ENCODE measurements at regions not wholly inside any gene's neighbourhood (a gene's known extent, or its start where the extent isn't known, plus 50 kb on each side); places are given as distances from the start of the nearest gene placed in this dataset.
A peak's percentile ranks its signal among the peaks of the same experiment; 100 is the strongest.
"Not testable (repeated sequence)": the region's sequence is repeated elsewhere in the genome, so short reads cannot be mapped to it uniquely, and the experiment has no call there.

DNA sequence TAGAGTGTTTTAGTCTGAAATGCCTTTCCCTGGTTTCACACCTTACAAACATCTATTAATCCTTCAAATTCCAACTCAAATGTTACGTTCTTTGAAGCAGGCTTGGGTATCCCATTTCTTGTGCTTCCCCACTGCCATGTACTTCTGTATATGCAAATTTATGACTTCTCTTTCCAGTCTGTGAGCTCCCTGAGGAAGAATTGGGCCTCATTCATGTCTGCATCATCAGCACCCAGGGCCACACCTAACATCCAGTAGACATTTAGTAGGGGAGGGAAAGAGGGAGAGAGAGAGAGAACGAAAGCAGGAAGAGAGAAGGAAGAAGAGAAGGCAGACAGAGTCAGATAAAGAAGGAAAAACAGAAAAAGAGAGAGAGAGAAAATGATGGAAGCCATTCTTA is 53.3 kb upstream of the KY start:
- DNase-seq = no peak

GRCh38 chr3:134704556-134704955 is 53.7 kb upstream of the KY start:
- DNase-seq = no peak

DNA sequence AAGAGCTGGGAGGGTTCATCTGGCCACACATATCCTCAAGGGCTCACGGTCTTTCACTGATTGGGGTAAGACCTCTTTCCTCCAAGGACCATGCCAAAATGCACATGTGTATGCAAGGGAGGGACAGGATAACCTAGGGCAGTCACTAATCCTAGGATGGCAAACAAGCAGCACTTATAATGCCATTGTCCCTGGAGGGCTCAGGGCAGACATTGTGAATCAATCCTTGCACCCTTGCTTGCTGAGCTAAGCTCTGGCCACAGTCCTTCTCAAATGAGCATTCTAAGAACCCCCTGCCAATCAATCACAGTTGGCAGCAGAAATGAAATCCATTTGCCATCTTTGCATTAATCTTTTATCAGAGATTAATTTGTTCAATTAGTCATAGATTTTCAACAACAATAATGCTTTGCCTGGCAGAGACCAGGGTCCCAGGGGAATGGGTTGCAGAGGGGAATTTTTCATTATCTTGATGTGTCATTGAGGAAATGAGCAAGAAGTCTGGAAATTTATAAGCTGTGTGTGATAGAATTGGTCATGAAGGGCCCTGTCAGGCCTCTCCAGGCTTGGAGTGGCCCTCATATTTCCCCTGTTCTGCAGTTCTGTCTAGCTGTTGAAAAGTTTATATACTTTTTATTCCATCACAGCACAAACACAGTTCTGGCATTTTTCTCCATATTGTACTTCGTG is 57.2 kb upstream of the KY start:
- no peak for DNase-seq

- DNase-seq = no peak
Measured at GRCh38 chr3:134708671-134709070, 57.8 kb upstream of the KY start.

DNA sequence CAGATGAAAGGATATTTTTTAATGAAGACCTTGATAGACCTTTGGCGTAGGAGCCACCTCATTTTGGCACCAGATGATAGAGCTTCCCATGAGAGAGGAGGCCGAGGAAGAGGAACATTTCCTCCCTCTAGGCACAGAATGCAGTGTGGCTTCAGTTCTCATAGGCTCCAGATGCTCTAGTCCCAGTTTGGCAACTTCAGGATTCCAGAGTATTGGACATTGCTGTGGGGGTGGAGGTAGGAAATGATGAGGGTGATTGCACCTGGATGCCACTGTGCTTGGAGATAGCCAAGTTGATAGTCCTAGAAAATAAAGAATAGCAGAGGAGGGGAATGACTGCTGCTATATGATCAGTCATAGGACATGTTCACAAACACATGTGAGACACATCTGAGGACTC is 58.3 kb upstream of the KY start:
- DNase-seq = no peak

DNA sequence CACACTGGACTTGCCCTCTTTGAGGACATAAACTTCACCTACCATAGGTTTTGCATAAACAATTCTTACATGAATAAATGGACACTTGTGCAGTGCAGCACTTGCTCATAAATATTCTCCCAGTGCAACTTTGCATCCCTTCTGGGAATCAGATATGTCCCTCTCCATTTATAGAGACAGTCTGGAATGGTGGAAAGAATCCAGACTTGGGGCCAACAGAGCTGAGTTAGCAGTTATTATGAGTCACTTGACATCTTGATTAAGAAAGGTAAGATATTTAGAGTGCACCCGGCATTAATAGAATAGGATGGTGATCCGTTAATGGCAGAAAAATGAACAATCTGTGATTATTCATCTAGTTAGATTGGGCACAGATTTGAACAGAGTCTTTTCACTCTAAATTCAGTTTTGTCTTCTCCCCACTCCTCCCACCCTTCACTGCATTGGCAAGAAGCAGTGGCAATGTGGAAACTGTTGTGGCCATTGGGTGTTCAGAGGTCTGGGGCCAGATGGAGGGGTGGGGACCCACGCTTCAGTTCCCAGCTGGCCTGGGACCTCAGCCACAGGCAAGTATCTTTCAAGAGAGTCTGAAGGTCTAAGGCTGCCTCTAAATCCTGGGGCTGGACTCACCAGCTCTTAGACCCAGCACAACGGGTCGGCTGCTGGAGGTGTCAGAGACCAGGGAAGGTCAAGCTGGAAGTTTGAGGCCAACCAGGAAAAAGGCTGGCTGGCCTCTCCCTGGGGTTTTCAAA is 58.9 kb upstream of the KY start:
- DNase-seq = peak in 2 of 14 donors; percentile 15 to 33

GRCh38 chr3:134710313-134710680 is 59.5 kb upstream of the KY start:
- no peak for DNase-seq

DNA sequence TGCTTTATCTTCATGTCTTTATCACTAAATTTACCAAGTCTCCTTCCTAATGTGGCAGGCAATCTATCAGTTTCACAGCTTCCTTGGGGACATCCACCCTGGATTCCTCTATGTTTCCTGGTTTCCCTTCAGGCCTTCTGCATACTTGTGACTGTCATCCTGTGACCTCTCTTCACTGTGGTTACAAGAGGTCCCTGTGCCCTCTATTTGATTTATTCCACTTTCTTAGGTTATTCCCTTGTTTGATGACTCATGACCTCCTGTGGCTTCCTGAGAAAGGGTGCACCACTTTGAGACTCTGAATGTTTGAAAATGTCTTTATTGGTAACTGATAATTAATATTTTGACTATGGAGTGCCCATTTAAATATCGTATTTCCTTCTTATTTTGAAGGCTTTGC is 60.5 kb upstream of the KY start:
- DNase-seq = no peak

DNA sequence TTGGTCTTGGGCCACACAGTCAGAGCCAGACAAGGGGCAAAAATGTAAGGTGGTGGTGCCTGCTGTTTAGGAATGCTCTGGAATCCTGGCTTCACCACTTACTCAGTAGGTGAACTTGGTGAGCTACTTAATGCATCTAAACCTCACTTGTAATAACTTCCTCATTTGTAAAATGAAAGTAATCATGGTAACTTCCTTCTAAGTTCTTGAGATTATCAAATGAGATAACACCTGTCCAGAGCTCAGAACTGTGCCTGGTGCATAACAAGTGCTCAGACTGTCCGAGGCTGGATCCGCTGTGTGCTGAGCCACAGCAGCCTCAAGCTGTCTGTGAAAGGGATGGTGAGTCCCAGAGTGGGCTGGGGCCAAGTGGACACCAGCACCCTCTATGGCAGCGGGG is 62.8 kb upstream of the KY start:
- no peak for DNase-seq

DNA sequence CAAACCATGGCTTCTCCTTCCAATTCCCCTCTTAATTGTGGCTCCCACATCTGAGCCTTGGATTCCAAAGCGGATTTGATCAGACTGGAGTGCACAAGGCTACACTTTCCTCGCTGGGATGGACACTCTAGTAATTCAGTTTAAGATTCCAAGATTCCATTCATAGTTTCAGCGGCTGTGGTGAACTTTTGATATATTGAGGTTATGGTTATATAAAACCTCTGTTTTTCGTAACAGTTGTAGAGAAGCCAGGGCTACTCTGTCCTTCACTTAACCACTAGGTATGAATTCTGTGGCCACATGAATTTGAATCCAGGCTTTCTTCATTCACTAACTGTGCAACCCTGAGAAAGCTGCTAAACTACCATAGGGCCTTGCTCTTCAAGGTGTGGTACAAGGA is 67.9 kb upstream of the KY start:
- DNase-seq = no peak

- no peak for DNase-seq
Measured at GRCh38 chr3:134721214-134721613, 70.4 kb upstream of the KY start.

DNA sequence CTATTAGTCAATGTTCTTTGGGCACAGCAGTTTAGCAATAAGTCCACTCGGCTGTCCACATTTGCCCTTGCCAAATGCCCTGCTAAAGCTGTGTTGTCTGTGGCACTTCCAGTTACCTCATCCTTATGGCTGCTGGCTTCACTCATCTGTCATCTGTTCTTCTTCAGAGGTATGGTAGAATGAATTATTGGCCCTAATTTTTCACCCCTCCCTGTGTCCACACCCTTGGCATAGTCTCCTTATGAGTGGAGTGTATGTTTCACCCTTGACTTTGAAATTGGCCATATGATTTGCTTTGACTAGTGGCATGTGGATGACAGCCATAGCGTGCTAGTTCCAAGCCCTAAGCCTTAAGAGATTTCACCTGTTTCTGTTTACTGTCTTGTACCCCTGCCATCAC is 72.1 kb upstream of the EPHB1 start:
- DNase-seq = no peak

- DNase-seq = no peak
Measured at GRCh38 chr3:134729649-134730048, 65.4 kb upstream of the EPHB1 start.

DNA sequence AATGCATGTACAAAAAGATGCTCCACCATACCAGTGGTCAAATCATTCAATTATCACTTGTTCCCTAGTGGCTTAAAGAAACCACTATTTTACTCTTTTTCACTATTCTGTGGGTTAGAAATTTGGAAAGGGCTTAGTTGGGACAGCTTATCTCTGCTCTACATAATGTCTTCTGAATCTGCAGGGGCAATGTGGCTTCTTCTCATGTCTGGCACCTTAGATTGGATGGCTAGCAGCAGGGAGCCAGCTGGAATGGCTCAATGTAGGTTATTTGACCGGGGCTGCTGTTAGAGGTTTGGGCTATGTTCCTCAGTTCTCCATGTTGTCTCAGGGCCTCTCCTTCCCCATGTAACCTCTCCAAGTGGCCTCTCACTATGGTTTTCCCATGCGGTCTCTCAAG is 57.5 kb upstream of the EPHB1 start:
- DNase-seq = no peak

- DNase-seq = not testable (repeated sequence)
Measured at GRCh38 chr3:134740077-134740476, 55.0 kb upstream of the EPHB1 start.

DNA sequence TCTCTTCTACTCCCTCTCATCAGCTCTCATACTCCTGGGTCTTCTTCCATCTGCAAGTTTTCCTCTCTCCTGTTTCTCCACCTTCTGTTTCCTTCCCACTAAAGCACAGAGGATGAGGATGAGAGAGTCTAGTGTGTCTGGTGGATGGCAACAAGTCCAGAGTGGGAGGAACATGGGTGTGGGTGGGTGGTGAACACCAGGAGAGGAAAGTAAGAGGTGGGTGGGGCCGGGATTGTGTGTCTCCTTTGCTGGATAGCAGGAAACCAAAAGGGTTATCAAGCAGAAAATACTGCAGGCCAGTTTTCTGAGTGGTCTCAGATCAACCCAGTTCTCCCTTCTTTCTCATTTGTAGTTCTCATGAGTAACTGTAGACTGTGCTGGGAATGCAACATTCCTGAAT is 52.9 kb upstream of the EPHB1 start:
- DNase-seq = no peak

DNA sequence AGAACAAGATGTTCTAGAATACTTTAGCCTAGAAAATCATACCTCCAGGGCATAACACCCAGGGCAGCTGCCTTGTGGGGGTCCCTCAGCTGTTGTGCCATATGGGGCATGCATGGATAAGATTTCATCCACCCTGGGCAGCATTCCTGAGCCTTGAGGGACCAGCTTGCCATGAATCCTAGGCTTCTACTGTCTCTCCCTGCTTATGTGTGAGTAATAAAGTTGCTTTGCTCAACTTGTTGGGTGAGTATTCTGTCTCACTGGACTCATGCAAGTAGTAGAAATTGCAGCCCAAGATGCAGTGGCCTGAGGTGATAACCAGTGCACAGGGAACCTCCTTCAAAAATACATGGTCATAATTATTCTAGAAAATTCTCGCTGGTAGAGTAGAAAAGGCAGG is 52.1 kb upstream of the EPHB1 start:
- DNase-seq = no peak
